Adrenal gland (tissue), 5 donors: ENCODE measurements at regions not wholly inside any gene's neighbourhood (a gene's known extent, or its start where the extent isn't known, plus 50 kb on each side); places are given as distances from the start of the nearest gene placed in this dataset.
"Not testable (repeated sequence)": the region's sequence is repeated elsewhere in the genome, so short reads cannot be mapped to it uniquely, and the experiment has no call there.

Experiments used
- POLR2A ChIP-seq, 2 donors: fragments of 450-650 bp; IDR thresholded peaks; one replicate each; pipeline ENCODE4 v1.6.1; 2017; ENCODE audit warnings: antibody characterized with exemption in 2 of 2, mild to moderate bottlenecking in 2 of 2, moderate library complexity in 1 of 2
- TF ChIP-seq, protein P1 (sequence below), 6 experiments: fragments of 450-650 bp in 4 of 6; fragments of 200-600 bp in 2 of 6; sonication (generic) in 1 of 6; IDR thresholded peaks; 1 replicate in 5 of 6; 2 replicates in 1 of 6; pipeline versions ENCODE4 v1.5.1 to v1.8.0; 2016 to 2021; ENCODE audit warnings: antibody characterized with exemption in 6 of 6, mild to moderate bottlenecking in 2 of 6, moderate library complexity in 1 of 6
- donor health status: DM: no; HTN: no; CAD: no.

- TF ChIP-seq POLR2A (IDR thresholded peaks at IDR 0.05) = not testable (repeated sequence)
- TF ChIP-seq, protein P1, sequence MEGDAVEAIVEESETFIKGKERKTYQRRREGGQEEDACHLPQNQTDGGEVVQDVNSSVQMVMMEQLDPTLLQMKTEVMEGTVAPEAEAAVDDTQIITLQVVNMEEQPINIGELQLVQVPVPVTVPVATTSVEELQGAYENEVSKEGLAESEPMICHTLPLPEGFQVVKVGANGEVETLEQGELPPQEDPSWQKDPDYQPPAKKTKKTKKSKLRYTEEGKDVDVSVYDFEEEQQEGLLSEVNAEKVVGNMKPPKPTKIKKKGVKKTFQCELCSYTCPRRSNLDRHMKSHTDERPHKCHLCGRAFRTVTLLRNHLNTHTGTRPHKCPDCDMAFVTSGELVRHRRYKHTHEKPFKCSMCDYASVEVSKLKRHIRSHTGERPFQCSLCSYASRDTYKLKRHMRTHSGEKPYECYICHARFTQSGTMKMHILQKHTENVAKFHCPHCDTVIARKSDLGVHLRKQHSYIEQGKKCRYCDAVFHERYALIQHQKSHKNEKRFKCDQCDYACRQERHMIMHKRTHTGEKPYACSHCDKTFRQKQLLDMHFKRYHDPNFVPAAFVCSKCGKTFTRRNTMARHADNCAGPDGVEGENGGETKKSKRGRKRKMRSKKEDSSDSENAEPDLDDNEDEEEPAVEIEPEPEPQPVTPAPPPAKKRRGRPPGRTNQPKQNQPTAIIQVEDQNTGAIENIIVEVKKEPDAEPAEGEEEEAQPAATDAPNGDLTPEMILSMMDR (IDR thresholded peaks at IDR 0.05) = not testable (repeated sequence)
These were observed 290.2 kb downstream of the GOLGA6L6 start for GRCh38 chr15:20251214-20252005.
